WTC11 (cell line): ENCODE measurements at regions not wholly inside any gene's neighbourhood (a gene's known extent, or its start where the extent isn't known, plus 50 kb on each side); places are given as distances from the start of the nearest gene placed in this dataset.

ENCODE experiments used
- ATAC-seq: fragments of 200-7000 bp; cut with Tn5 transposase; 2 replicates; pipeline ENCODE4 v1.10.0; 2021; ENCODE audit warnings: mild to moderate bottlenecking, moderate library complexity
- CTCF ChIA-PET: fragments of 300-600 bp; sonication (Branson Sonifier 250); formaldehyde crosslinking; loops from one replicate; lab custom pipeline; 2021; ENCODE audit warnings: antibody characterized with exemption; lab: Charles Lee
- POLR2A ChIA-PET: fragments of 350-600 bp; sonication (Branson Sonifier 250); formaldehyde crosslinking; loops from one replicate; lab custom pipeline; 2021; ENCODE audit warnings: antibody characterized with exemption; lab: Charles Lee
- DNase-seq: peaks from one replicate; pipeline ENCODE4 v3.0.0; 2021; ENCODE audit warnings: low spot score
- H3K27ac Mint-ChIP-seq: 2 replicates; pipeline ENCODE4 v1.8.0; 2021; ENCODE audit warnings: mixed read lengths
- H3K27me3 Mint-ChIP-seq: 2 replicates; pipeline ENCODE4 v1.8.0; 2021; ENCODE audit warnings: low read depth, mild to moderate bottlenecking, moderate library complexity, mixed read lengths
- H3K36me3 Mint-ChIP-seq: 2 replicates; pipeline ENCODE4 v1.8.0; 2021; ENCODE audit warnings: mixed read lengths
- H3K4me1 Mint-ChIP-seq: 2 replicates; pipeline ENCODE4 v1.8.0; 2022; ENCODE audit warnings: mixed read lengths
- H3K4me3 Mint-ChIP-seq: 2 replicates; pipeline ENCODE4 v1.8.0; 2021; ENCODE audit warnings: mild to moderate bottlenecking, moderate library complexity, mixed read lengths
- H3K9me3 Mint-ChIP-seq: 2 replicates; pipeline ENCODE4 v1.8.0; 2021; ENCODE audit warnings: mixed read lengths
- CREB1 ChIP-seq: sonication (generic); formaldehyde crosslinking; IDR thresholded peaks from 2 replicates; pipeline ENCODE4 v1.8.0; 2023; ENCODE audit warnings: mild to moderate bottlenecking, missing genetic modification reagents
- EMX1 ChIP-seq: fragments of 250-450 bp; sonication (Bioruptor Pico); IDR thresholded peaks from 2 replicates; pipeline ENCODE4 v1.8.0; 2021; ENCODE audit warnings: mild to moderate bottlenecking
- JAZF1 ChIP-seq: fragments of 250-450 bp; sonication (Bioruptor Pico); IDR thresholded peaks from 2 replicates; pipeline ENCODE4 v1.9.0; 2021; ENCODE audit warnings: moderate library complexity, mild to moderate bottlenecking, inconsistent platforms
- KAT7 ChIP-seq: sonication (generic); formaldehyde crosslinking; IDR thresholded peaks from 2 replicates; pipeline ENCODE4 v1.8.1; 2023; ENCODE audit warnings: missing genetic modification reagents, mild to moderate bottlenecking, borderline replicate concordance
- NFE2L1 ChIP-seq: sonication (generic); formaldehyde crosslinking; IDR thresholded peaks from 2 replicates; pipeline ENCODE4 v1.8.1; 2023; ENCODE audit warnings: missing genetic modification reagents
- RORB ChIP-seq: fragments of 250-450 bp; sonication (Bioruptor Pico); IDR thresholded peaks from 2 replicates; pipeline ENCODE4 v1.9.0; 2021; ENCODE audit warnings: mild to moderate bottlenecking
- SP1 ChIP-seq: sonication (generic); formaldehyde crosslinking; conservative IDR thresholded peaks from 2 replicates; pipeline ENCODE4 v1.8.1; 2022; ENCODE audit warnings: missing genetic modification reagents
- TP53 ChIP-seq: sonication (generic); formaldehyde crosslinking; IDR thresholded peaks from 2 replicates; pipeline ENCODE4 v1.8.1; 2023; ENCODE audit warnings: mild to moderate bottlenecking, missing genetic modification reagents
- ZNF121 ChIP-seq: sonication (generic); formaldehyde crosslinking; IDR thresholded peaks from 2 replicates; pipeline ENCODE4 v1.8.0; 2023; ENCODE audit warnings: missing genetic modification reagents
- ZNF263 ChIP-seq: sonication (generic); formaldehyde crosslinking; IDR thresholded peaks from 2 replicates; pipeline ENCODE4 v1.8.1; 2022; ENCODE audit warnings: low read depth, mild to moderate bottlenecking, moderate library complexity, missing genetic modification reagents
- TF ChIP-seq, protein P1 (sequence below): sonication (generic); formaldehyde crosslinking; IDR thresholded peaks from 2 replicates; pipeline ENCODE4 v1.8.1; 2023; ENCODE audit warnings: mild to moderate bottlenecking, missing genetic modification reagents, moderate library complexity
- TF ChIP-seq, protein P2 (sequence below): sonication (generic); formaldehyde crosslinking; IDR thresholded peaks from 2 replicates; pipeline ENCODE4 v1.8.0; 2022; ENCODE audit warnings: mild to moderate bottlenecking, missing genetic modification reagents
- TF ChIP-seq, protein P3 (sequence below): sonication (generic); formaldehyde crosslinking; IDR thresholded peaks from 2 replicates; pipeline ENCODE4 v1.8.1; 2022; ENCODE audit warnings: low read depth, missing genetic modification reagents, borderline replicate concordance
- TF ChIP-seq, protein P4 (sequence below): sonication (generic); formaldehyde crosslinking; IDR thresholded peaks from 2 replicates; pipeline ENCODE4 v1.8.1; 2023; ENCODE audit warnings: mild to moderate bottlenecking, missing genetic modification reagents, moderate library complexity
- TF ChIP-seq, protein P5 (sequence below): sonication (generic); formaldehyde crosslinking; IDR thresholded peaks from 2 replicates; pipeline ENCODE4 v1.8.1; 2022; ENCODE audit warnings: low read depth, mild to moderate bottlenecking, moderate library complexity, missing genetic modification reagents, borderline replicate concordance
- TF ChIP-seq, protein P6 (sequence below): sonication (generic); formaldehyde crosslinking; conservative IDR thresholded peaks from 2 replicates; pipeline ENCODE4 v1.8.1; 2023; ENCODE audit warnings: mild to moderate bottlenecking, low read depth, missing genetic modification reagents, moderate library complexity
- TF ChIP-seq, protein P7 (sequence below): sonication (generic); formaldehyde crosslinking; IDR thresholded peaks from 2 replicates; pipeline ENCODE4 v1.8.1; 2023; ENCODE audit warnings: mild to moderate bottlenecking, missing genetic modification reagents

DNA sequence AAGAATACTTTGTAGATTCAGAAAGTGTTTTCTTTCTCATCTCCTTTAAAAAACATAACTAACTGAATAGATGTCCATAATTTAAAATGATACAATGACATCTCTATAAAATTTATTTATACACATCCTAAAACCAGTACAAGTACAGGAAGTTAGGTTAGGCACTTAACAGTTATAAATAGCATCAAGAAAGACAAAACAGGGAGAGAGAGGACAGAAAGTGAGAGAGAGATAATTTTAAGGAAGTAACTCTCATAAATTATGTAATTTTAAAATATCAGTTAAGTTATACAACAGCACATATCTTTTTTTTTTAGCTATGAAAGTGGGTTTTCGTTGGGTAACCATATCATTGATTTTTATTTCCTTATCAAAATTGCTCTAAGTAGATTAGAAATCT lies 1068.6 kb downstream of the TAF11L14 start (continued):
- no peak for TF ChIP-seq TP53 (CRISPR knock-in tag)
- TF ChIP-seq, protein P1, sequence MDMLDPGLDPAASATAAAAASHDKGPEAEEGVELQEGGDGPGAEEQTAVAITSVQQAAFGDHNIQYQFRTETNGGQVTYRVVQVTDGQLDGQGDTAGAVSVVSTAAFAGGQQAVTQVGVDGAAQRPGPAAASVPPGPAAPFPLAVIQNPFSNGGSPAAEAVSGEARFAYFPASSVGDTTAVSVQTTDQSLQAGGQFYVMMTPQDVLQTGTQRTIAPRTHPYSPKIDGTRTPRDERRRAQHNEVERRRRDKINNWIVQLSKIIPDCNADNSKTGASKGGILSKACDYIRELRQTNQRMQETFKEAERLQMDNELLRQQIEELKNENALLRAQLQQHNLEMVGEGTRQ (CRISPR knock-in tag), result no peak
- TF ChIP-seq SP1 (CRISPR knock-in tag), result no peak
- TF ChIP-seq KAT7 (CRISPR knock-in tag), result no peak
- TF ChIP-seq, protein P2, sequence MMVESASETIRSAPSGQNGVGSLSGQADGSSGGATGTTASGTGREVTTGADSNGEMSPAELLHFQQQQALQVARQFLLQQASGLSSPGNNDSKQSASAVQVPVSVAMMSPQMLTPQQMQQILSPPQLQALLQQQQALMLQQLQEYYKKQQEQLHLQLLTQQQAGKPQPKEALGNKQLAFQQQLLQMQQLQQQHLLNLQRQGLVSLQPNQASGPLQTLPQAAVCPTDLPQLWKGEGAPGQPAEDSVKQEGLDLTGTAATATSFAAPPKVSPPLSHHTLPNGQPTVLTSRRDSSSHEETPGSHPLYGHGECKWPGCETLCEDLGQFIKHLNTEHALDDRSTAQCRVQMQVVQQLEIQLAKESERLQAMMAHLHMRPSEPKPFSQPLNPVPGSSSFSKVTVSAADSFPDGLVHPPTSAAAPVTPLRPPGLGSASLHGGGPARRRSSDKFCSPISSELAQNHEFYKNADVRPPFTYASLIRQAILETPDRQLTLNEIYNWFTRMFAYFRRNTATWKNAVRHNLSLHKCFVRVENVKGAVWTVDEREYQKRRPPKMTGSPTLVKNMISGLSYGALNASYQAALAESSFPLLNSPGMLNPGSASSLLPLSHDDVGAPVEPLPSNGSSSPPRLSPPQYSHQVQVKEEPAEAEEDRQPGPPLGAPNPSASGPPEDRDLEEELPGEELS (CRISPR knock-in tag), result no peak

DNA sequence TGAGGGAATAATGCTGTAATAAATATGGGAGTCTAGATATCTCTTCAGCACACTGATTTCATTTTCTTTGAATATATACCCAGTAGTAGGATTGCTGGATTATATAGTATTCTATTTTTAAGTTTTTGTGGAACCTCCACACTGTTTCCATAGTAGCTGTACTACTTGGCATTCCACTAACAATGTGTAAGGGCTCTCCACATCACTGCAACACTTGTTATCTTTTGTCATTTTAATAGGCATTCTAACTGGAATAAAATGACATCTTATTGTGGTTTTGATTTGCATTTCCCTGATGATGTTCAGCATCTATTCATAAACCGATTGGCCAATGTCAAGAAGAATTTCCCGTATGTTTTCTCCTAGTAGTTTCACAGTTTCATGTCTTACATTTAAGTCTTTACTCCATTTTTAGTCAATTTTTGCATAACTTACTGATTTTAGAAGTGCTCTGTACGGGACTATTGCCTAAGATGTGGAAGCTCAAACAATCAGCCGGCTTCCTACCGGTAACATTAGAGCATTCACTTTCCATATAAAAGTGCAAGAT lies 1078.8 kb downstream of the TAF11L14 start:
- no peak overlapping the region for H3K27ac Mint-ChIP-seq
- TF ChIP-seq, protein P3, sequence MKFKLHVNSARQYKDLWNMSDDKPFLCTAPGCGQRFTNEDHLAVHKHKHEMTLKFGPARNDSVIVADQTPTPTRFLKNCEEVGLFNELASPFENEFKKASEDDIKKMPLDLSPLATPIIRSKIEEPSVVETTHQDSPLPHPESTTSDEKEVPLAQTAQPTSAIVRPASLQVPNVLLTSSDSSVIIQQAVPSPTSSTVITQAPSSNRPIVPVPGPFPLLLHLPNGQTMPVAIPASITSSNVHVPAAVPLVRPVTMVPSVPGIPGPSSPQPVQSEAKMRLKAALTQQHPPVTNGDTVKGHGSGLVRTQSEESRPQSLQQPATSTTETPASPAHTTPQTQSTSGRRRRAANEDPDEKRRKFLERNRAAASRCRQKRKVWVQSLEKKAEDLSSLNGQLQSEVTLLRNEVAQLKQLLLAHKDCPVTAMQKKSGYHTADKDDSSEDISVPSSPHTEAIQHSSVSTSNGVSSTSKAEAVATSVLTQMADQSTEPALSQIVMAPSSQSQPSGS, result no peak
- TF ChIP-seq, protein P4, sequence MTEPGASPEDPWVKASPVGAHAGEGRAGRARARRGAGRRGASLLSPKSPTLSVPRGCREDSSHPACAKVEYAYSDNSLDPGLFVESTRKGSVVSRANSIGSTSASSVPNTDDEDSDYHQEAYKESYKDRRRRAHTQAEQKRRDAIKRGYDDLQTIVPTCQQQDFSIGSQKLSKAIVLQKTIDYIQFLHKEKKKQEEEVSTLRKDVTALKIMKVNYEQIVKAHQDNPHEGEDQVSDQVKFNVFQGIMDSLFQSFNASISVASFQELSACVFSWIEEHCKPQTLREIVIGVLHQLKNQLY, result no peak
- TF ChIP-seq, protein P5, sequence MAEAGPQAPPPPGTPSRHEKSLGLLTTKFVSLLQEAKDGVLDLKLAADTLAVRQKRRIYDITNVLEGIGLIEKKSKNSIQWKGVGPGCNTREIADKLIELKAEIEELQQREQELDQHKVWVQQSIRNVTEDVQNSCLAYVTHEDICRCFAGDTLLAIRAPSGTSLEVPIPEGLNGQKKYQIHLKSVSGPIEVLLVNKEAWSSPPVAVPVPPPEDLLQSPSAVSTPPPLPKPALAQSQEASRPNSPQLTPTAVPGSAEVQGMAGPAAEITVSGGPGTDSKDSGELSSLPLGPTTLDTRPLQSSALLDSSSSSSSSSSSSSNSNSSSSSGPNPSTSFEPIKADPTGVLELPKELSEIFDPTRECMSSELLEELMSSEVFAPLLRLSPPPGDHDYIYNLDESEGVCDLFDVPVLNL (CRISPR knock-in tag), result no peak
- TF ChIP-seq, protein P1 (CRISPR knock-in tag), result no peak
- ATAC-seq (no peak), DNase-seq (no peak)
- no peaks in the 10 kb centered on the region for H3K27me3 Mint-ChIP-seq
- ChIA-PET POLR2A (no interaction called here), CTCF (interaction anchor here (1.3 kb wide), 1 partner anchor 15 kb away, joined by 4 read pairs; no protein-coding TSS in a partner anchor)
- H3K36me3 Mint-ChIP-seq, result no peaks in the 10 kb centered on the region
- H3K9me3 Mint-ChIP-seq, result peaks cover 10% of the 10 kb centered on the region
- H3K4me3 Mint-ChIP-seq, result no peak overlapping the region
- H3K4me1 Mint-ChIP-seq, result peaks cover 8% of the 10 kb centered on the region

DNA sequence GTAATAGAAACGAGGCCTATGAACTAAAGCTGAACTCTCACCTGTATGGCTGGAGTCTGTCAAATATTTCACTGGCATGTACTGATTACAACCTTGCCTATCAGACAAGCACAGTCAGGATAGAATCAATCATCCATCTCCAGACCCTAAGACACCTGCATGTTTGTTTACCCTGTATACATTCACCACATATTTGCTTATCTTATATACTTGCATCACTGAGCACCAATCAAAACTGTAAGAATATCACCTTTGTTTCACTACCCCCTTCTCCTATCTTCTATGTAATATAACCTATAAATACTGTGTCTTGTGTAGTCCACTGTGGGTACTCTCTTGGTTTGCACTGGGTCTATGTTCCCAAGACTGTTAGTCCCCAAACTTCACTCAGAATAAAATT lies 1085.7 kb downstream of the TAF11L14 start:
- Mint-ChIP-seq H3K4me3 (no peak overlapping the region), H3K36me3 (no peaks in the 10 kb centered on the region), H3K27me3 (no peaks in the 10 kb centered on the region; the same call in none of the 2 replicates), H3K27ac (no peak overlapping the region)
- ATAC-seq (no peak), DNase-seq (no peak)
- ChIA-PET CTCF (no interaction called here), POLR2A (no interaction called here)
- TF ChIP-seq RORB (CRISPR knock-in tag) (no peak), CREB1 (CRISPR knock-in tag) (no peak), ZNF263 (CRISPR knock-in tag) (no peak), ZNF121 (CRISPR knock-in tag) (no peak), NFE2L1 (no peak), EMX1 (CRISPR knock-in tag) (no peak), JAZF1 (CRISPR knock-in tag) (no peak)
- TF ChIP-seq, protein P6, sequence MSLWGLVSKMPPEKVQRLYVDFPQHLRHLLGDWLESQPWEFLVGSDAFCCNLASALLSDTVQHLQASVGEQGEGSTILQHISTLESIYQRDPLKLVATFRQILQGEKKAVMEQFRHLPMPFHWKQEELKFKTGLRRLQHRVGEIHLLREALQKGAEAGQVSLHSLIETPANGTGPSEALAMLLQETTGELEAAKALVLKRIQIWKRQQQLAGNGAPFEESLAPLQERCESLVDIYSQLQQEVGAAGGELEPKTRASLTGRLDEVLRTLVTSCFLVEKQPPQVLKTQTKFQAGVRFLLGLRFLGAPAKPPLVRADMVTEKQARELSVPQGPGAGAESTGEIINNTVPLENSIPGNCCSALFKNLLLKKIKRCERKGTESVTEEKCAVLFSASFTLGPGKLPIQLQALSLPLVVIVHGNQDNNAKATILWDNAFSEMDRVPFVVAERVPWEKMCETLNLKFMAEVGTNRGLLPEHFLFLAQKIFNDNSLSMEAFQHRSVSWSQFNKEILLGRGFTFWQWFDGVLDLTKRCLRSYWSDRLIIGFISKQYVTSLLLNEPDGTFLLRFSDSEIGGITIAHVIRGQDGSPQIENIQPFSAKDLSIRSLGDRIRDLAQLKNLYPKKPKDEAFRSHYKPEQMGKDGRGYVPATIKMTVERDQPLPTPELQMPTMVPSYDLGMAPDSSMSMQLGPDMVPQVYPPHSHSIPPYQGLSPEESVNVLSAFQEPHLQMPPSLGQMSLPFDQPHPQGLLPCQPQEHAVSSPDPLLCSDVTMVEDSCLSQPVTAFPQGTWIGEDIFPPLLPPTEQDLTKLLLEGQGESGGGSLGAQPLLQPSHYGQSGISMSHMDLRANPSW (CRISPR knock-in tag), result no peak
- TF ChIP-seq, protein P5 (CRISPR knock-in tag), result no peak
- TF ChIP-seq, protein P7, sequence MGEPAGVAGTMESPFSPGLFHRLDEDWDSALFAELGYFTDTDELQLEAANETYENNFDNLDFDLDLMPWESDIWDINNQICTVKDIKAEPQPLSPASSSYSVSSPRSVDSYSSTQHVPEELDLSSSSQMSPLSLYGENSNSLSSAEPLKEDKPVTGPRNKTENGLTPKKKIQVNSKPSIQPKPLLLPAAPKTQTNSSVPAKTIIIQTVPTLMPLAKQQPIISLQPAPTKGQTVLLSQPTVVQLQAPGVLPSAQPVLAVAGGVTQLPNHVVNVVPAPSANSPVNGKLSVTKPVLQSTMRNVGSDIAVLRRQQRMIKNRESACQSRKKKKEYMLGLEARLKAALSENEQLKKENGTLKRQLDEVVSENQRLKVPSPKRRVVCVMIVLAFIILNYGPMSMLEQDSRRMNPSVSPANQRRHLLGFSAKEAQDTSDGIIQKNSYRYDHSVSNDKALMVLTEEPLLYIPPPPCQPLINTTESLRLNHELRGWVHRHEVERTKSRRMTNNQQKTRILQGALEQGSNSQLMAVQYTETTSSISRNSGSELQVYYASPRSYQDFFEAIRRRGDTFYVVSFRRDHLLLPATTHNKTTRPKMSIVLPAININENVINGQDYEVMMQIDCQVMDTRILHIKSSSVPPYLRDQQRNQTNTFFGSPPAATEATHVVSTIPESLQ, result no peak
- TF ChIP-seq, all 79 proteins: peak for 0
- Mint-ChIP-seq H3K4me1 (no peaks in the 10 kb centered on the region), H3K9me3 (peaks cover 6% of the 10 kb centered on the region; the same call in 1 of the 2 replicates)
